Stimulated activated CD8-positive, alpha-beta memory T cell treated with anti-CD3 and anti-CD28 coated beads, Interleukin-15, amount 100 ng/mL, for 48 hours (primary cell): ENCODE measurements at regions not wholly inside any gene's neighbourhood (a gene's known extent, or its start where the extent isn't known, plus 50 kb on each side); places are given as distances from the start of the nearest gene placed in this dataset.
A peak's percentile ranks its signal among the peaks of the same experiment; 100 is the strongest.

ENCODE experiments used
- DNase-seq, 2 donors: peaks; one replicate each; pipeline ENCODE4 v3.0.0-alpha.2; 2020; ENCODE audit warnings: low read depth in 2 of 2

- DNase-seq: no peak
These were observed 314.4 kb upstream of the MSX2 start for GRCh38 chr5:174409971-174410370.

GRCh38 chr5:174410716-174411478 lies 313.5 kb upstream of the MSX2 start:
- no peak for DNase-seq

DNA sequence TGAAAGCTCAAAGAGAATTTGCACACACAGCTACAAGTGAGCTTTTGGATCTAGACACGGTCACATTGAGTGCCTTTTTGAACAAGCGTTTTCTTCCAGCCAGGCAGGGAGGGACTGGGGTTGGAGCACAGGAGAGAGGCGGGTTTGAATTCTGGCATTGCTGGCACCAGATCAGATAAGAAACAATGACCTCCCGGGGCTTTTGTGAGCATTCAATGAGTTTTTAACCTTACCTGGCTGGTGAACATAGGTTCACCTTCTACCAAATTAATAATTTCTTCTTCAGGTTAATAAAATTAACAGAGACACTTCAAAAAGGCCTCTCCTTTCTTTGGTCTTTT lies 312.9 kb upstream of the MSX2 start:
- DNase-seq: no peak

DNA sequence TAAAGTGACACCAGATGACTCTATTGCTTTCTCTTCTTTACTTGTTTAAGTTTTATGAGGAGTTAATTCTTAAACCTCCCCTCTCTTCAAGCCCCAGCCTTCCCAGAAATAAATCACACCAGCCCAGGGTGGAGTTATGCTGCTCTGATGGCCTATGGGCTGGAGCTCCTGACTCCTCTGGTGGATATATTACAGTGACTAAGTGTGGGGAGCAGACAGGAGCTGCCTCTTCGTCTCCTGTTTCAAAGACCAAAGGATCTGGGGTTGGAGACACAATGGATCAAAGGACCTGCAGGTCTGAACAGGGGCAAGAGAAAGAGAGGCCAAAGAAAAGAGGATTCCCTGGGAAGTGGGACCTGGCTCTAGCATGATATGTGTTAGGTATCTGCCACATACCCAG lies 312.0 kb upstream of the MSX2 start:
- no peak for DNase-seq

GRCh38 chr5:174412941-174413340 lies 311.4 kb upstream of the MSX2 start:
- DNase-seq: no peak

- DNase-seq: no peak
These were observed 310.6 kb upstream of the MSX2 start for GRCh38 chr5:174413567-174414314.

- DNase-seq: no peak
These were observed 310.1 kb upstream of the MSX2 start for GRCh38 chr5:174414315-174414710.

DNA sequence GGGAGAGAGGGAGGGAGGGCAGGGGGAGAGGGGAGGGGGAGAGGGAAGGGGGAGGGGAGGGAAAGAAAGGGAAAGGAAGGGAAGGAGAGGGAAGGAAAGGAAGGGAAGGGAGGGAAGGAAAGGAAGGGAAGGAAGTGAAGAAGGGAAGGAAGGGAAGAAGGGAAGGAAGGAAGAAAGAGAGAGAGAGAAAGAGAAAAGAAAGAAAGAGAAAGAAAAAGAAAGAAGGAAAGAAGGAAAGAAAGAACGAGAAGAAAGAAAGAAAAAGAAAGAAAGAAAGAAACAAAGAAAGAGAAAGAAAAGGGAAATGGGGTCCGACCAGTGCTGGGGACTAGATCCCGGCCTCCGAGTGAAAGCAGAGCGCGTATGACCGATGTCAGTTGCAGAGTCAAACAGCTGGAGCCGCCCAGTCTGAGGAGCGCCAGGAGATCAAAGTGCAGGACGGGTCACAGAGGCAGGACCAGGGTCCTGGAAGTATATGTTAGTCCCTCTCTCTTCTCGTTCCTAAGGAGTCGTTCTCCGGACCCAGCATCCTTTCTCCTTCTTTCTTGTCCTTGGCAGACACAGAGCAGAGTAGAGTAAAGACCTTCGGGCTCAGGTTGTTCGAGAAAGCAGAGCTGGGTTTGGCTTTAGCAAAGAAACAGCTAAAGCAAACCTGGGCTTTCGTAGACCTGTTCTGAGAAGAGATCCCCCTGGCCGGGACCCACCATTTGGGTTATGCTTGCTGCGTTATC lies 305.4 kb upstream of the MSX2 start:
- no peak for DNase-seq

- DNase-seq: peak; percentile 61 to 67
These were observed 304.7 kb upstream of the MSX2 start for GRCh38 chr5:174419540-174420132.

DNA sequence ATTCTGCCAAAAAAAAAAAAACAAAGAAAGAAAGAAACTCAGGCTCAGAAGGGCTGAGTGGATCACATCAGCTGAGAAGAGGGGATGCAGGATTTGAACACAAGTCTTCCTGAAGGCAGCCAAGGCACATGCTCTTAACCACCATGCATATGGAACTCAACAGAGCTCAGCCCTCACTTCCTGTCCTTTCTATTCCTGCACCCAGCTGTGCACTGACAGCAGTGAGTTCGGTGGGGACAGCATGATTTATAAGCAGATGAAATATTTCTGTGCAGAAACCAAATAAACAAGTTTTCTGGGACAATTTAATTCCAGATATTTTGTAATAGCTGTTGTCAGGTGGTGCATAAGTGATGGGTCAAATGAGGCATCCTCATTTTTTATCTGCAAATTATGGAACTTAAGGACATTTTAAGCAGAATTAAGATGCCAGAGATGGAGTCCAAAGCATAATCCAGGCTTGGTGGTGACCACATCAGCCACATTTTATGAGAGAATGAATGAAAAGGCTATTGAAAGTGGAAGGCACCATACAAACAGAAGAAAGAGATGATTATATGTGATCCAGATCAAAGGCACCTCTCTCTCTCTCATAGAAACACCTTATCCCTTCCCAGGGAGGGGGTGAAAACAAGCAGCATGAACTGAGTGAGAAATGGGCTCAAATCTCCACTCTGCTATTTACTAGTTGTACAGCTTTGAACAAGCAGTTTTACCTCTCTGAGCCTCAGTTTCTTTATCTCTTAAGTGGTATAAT lies 303.6 kb upstream of the MSX2 start:
- no peak for DNase-seq

- no peak for DNase-seq
These were observed 303.0 kb upstream of the MSX2 start for GRCh38 chr5:174421408-174421805.

GRCh38 chr5:174423558-174423957 lies 300.8 kb upstream of the MSX2 start:
- DNase-seq: no peak

DNA sequence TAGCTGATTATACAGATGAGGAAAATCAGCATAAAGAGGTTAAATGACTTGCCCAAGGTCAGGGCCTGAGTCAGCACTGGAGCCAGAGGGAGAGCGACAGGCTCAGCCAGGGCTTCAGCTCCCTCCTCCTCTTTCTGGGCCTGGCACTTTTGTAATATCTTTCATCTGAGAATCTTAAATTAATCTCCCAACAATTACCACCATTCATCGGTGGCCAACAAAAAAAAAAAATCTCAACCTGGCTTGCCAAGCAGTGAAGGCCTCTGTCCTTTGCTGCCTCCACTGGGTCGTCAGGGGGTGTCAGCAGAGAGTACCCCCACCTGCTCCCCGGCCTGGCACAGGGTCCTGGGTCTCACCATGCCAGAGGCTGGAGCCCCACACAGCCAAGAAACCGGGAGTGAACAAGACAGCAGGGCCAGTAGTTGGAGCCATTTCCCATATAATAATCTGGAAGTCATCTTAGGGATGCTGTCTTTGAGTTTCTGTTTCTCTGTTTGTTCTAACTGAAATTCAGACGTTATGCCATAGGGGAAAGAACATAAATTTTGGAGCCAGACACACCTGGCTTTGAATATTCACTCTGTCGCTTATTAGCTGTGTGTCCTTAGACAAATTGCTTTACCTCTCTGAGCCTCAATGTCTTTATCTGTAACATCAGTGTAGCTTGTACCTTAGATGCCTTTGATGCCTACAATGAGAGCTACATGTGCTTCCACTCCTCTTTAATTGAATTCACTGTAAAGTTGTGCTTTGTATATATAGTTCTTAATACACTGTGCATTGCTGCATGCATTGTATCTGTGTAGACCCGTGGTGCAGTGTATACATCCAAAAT lies 299.9 kb upstream of the MSX2 start:
- no peak for DNase-seq

GRCh38 chr5:174425271-174425963 lies 299.0 kb upstream of the MSX2 start:
- DNase-seq: no peak

DNA sequence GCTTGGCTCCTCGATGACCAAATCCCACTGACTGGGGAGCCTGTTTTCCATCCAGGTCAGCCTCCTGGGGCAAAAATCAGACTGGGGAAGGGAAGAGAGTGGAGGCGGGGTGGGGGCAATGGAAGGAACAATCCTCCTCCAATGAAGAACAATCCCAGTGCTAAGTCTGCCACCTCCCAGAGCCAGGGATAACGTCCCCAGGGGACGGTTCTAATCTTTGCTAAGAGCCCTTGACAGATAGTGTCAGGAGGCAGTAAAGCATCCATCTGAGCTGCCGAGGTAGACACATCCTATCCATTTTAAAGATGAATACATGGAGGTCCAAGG lies 298.5 kb upstream of the MSX2 start:
- no peak for DNase-seq

- DNase-seq: no peak
These were observed 298.0 kb upstream of the MSX2 start for GRCh38 chr5:174426388-174426787.

DNA sequence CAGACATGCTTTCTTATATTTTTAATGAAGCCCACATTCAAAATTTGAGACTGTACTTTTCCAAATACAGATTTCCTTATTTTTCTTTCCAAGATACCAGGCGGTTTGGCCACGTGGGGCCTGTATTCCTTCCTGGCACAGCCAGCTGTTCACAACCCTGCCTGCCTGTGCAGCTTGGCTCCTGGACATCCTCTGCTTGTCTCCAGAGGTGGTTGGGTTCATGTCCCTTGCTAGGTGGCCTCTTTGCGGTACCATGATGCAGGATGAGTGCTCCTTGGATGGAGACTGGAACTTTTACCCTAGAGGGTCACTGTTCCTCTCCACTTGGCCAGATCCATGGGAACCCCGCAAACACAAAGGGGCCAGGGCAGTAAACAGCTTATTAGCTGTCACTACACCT lies 297.5 kb upstream of the MSX2 start:
- no peak for DNase-seq

GRCh38 chr5:174427304-174427703 lies 297.1 kb upstream of the MSX2 start:
- no peak for DNase-seq

DNA sequence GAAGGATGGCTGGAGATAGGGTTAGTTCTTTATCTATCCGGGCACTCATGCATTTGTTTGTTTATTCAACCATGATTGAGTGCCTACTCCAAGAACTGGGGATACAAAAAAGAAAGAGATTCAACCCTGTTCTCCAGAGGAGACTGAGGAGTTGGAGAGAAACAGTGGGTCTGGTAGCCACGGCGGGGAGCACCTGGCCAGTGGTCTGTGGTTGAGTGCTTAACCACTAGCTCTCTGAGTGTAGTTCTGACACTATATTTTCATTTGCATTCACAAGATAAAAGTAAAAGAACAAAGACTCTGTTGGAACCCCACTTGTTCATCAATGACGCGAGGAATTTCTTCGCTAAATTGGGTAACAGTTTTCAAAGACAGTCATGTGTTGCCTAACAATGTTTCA lies 295.5 kb upstream of the MSX2 start:
- DNase-seq: no peak

GRCh38 chr5:174430940-174431339 lies 293.4 kb upstream of the MSX2 start:
- no peak for DNase-seq
